Breast epithelium (tissue), 3 donors: ENCODE measurements at regions not wholly inside any gene's neighbourhood (a gene's known extent, or its start where the extent isn't known, plus 50 kb on each side); places are given as distances from the start of the nearest gene placed in this dataset.

Experiments
- POLR2AphosphoS5 ChIP-seq, 3 donors: sonication (generic); formaldehyde crosslinking; IDR thresholded peaks; one replicate each; pipeline ENCODE4 v1.6.1; 2017; ENCODE audit warnings: antibody characterized with exemption in 3 of 3
- TF ChIP-seq, protein P1 (sequence below), 3 donors: fragments of 450-650 bp; IDR thresholded peaks; one replicate each; pipeline ENCODE4 v1.5.1; 2016 to 2017; ENCODE audit warnings: antibody characterized with exemption in 3 of 3, mild to moderate bottlenecking in 3 of 3, moderate library complexity in 3 of 3

GRCh38 chr6:166877349-166877748 lies 79.0 kb downstream of the RNASET2 start:
- TF ChIP-seq POLR2AphosphoS5 (IDR thresholded peaks at IDR 0.05), result no peak
- TF ChIP-seq, protein P1, sequence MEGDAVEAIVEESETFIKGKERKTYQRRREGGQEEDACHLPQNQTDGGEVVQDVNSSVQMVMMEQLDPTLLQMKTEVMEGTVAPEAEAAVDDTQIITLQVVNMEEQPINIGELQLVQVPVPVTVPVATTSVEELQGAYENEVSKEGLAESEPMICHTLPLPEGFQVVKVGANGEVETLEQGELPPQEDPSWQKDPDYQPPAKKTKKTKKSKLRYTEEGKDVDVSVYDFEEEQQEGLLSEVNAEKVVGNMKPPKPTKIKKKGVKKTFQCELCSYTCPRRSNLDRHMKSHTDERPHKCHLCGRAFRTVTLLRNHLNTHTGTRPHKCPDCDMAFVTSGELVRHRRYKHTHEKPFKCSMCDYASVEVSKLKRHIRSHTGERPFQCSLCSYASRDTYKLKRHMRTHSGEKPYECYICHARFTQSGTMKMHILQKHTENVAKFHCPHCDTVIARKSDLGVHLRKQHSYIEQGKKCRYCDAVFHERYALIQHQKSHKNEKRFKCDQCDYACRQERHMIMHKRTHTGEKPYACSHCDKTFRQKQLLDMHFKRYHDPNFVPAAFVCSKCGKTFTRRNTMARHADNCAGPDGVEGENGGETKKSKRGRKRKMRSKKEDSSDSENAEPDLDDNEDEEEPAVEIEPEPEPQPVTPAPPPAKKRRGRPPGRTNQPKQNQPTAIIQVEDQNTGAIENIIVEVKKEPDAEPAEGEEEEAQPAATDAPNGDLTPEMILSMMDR (IDR thresholded peaks at IDR 0.05), result no peak
